B cell (primary cell): ENCODE measurements at regions not wholly inside any gene's neighbourhood (a gene's known extent, or its start where the extent isn't known, plus 50 kb on each side); places are given as distances from the start of the nearest gene placed in this dataset.

Source experiments
- CTCF ChIP-seq: fragments of 200-600 bp; IDR thresholded peaks from one replicate; pipeline ENCODE4 v1.8.0; 2022; ENCODE audit warnings: antibody characterized with exemption, mild to moderate bottlenecking
- EZH2 ChIP-seq: IDR thresholded peaks from 2 replicates; pipeline ENCODE4 v1.6.1; 2012; ENCODE audit warnings: borderline replicate concordance, low read depth, mild to moderate bottlenecking, moderate library complexity, low read length; ENCODE audit not compliant: insufficient read depth, poor library complexity, severe bottlenecking

- TF ChIP-seq CTCF (no peak), EZH2 (no peak)
Observed at GRCh38 chr1:23632479-23633160, 59.0 kb upstream of the RPL11 start.
